NB4 (cell line): ENCODE measurements at regions not wholly inside any gene's neighbourhood (a gene's known extent, or its start where the extent isn't known, plus 50 kb on each side); places are given as distances from the start of the nearest gene placed in this dataset.

Source experiments
- DNase-seq: peaks from one replicate; pipeline ENCODE4 v3.0.0; 2010; ENCODE audit warnings: low read depth
- H3K4me3 ChIP-seq: one replicate; pipeline ENCODE4 v1.5.1; 2011; ENCODE audit warnings: mild to moderate bottlenecking, low read depth, low read length, moderate library complexity
- MAX ChIP-seq: IDR thresholded peaks from 2 replicates; pipeline ENCODE4 v1.6.1; 2011; ENCODE audit warnings: low read depth, low read length
- MYC ChIP-seq: IDR thresholded peaks from 2 replicates; pipeline ENCODE4 v1.6.1; 2011; ENCODE audit warnings: low read depth, low read length
- POLR2A ChIP-seq: IDR thresholded peaks from 2 replicates; pipeline ENCODE4 v1.6.1; 2011; ENCODE audit warnings: mild to moderate bottlenecking; ENCODE audit not compliant: insufficient read length; ENCODE audit errors: extremely low read depth
- TF ChIP-seq, protein P1 (sequence below): IDR thresholded peaks from one replicate; pipeline ENCODE4 v1.5.1; 2012; ENCODE audit warnings: low read depth, low read length

DNA sequence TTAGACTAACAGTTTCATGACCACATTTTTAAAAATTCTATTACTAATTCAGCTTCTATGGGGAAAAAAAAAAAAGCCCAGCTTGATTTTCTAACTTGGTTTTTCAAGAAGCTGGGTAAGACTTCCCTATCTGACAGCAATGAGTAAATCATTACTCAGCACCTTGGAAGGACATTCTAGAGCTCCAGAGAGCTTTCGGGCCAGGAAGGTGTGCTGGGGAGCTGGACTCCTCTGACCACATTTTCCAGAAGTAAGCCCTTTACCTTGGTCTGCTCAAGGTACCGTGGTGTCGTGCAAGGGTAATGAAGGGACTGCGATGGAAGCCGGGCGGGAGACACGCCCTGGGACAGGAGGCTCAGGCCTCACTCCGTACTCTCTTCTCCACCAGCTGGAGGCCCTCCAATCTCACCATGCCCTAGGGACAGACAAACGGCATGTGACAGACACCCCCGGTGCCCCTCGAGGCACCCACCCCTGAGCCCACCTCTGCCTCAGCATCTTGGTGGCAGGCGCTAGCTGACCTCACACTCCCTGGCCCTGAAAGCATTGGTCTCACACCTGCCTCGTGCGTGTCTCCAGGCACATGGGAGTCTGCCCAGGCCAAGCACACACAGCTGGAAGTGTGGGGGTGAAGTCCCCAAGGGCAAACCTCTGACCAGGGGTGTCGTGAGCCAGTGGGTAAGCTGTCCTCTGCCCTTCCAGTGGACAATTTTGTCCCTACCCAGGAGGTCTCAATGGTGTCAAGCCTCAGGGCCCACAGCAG, 152.1 kb downstream of the OAT start:
- H3K4me3 ChIP-seq = no peak overlapping the region
- no peak for DNase-seq
- TF ChIP-seq POLR2A (no peak), MAX (no peak), MYC (no peak)
- TF ChIP-seq, protein P1, sequence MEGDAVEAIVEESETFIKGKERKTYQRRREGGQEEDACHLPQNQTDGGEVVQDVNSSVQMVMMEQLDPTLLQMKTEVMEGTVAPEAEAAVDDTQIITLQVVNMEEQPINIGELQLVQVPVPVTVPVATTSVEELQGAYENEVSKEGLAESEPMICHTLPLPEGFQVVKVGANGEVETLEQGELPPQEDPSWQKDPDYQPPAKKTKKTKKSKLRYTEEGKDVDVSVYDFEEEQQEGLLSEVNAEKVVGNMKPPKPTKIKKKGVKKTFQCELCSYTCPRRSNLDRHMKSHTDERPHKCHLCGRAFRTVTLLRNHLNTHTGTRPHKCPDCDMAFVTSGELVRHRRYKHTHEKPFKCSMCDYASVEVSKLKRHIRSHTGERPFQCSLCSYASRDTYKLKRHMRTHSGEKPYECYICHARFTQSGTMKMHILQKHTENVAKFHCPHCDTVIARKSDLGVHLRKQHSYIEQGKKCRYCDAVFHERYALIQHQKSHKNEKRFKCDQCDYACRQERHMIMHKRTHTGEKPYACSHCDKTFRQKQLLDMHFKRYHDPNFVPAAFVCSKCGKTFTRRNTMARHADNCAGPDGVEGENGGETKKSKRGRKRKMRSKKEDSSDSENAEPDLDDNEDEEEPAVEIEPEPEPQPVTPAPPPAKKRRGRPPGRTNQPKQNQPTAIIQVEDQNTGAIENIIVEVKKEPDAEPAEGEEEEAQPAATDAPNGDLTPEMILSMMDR = no peak

DNA sequence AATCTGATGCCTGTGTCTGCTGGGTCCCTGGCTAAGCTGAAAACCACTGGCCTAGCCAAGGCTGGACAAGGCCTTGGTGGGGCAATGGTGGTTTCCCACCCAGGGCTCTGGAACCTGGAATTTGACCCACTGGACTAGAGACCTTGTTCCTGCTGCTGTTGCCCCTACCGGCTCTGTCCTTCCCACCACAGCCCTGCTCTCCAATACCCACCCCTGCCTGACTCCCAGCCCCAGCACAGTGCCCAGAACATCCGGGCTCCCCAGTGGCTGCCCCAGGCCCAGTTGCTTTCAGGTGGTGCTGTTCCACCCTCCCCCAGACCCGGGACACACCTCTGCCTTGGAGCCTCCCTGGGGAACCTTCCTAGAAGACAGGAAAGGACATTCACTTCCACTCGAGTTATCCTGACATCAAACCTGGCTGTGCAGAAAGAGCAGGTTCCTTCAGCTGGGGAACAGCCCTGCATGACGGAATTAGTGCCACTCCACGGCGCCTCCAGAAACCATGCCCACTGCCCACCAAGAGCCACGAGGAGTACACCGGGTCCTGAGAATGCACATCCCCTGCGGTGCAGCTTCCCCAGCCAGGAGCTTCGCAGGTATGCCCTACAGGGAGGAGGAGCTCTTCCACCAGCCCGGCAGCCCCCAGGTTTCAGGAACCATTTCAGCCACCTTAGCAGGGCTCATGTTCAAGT, 152.8 kb downstream of the OAT start:
- no peak for TF ChIP-seq POLR2A
- no peak overlapping the region for H3K4me3 ChIP-seq
- DNase-seq = no peak

DNA sequence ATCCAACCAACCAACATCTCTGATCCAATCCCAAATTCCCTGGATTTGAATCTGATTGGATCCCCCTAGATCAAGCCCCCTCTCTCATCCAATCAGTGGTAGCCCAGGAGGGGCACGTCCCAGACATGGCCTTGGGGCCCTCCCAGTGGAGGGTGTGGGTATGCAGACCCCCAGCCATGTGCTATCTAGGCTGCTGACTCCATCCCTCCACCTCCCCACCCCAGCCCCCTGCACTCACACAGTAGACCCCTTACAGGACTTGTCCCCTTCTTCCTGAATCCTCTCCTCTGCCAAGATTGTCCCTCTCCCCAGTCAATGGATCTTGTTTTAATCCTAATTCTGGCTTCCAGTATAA, 153.4 kb downstream of the OAT start:
- H3K4me3 ChIP-seq = no peak overlapping the region
- DNase-seq = no peak
- no peak for TF ChIP-seq MAX
- no peak for TF ChIP-seq POLR2A
- TF ChIP-seq MYC = no peak
- TF ChIP-seq, protein P1 = no peak

GRCh38 chr10:124264711-124265390, 153.9 kb downstream of the OAT start:
- TF ChIP-seq MYC = no peak
- H3K4me3 ChIP-seq = no peak overlapping the region
- no peak for DNase-seq

DNA sequence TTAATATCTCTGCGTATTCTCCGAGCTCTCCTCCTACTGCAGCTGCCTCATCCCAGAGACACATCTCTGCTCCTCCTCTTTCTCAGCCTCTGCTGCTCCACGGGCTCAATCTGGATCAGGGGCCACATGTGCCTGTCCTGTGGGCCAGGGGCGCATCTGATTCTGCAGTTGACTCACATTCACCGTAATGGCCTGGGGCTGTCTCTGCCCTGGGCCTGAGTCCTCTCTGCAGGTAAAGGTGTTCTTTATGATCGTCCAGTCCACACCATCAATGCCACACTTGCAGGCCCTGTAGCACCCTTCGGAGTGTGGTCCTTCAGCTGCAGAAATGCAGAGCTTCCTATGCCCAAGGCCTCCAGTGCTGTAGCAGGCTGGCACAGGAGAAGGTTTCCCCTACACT, 154.5 kb downstream of the OAT start:
- DNase-seq = no peak
- TF ChIP-seq, protein P1 = no peak
- TF ChIP-seq MAX (no peak), POLR2A (no peak), MYC (no peak)

GRCh38 chr10:124263726-124264125, 155.0 kb downstream of the OAT start:
- TF ChIP-seq MAX = no peak
- TF ChIP-seq, protein P1 = no peak
- TF ChIP-seq POLR2A = no peak
- no peak for TF ChIP-seq MYC

More for the DNA sequence above, 154.5 kb downstream of the OAT start:
- no peak overlapping the region for H3K4me3 ChIP-seq

More at GRCh38 chr10:124263726-124264125, 155.0 kb downstream of the OAT start:
- no peak overlapping the region for H3K4me3 ChIP-seq
- DNase-seq = no peak
